ENCODE measurements at regions not wholly inside any gene's neighbourhood (a gene's known extent, or its start where the extent isn't known, plus 50 kb on each side); places are given as distances from the start of the nearest gene placed in this dataset.

GRCh38 chr22:22150457-22150856 is 94.1 kb upstream of the VPREB1 start:
- no peak for DNase-seq (ENCODE audit: low read depth in 2 of 3, low spot score in 2 of 3)

GRCh38 chr22:22148905-22149304 is 95.7 kb upstream of the VPREB1 start:
- DNase-seq (ENCODE audit: low read depth in 2 of 3, low spot score in 2 of 3), result no peak

GRCh38 chr22:22144858-22145257 is 99.7 kb upstream of the VPREB1 start:
- DNase-seq (ENCODE audit: low read depth in 2 of 3, low spot score in 2 of 3), result no peak

- DNase-seq (ENCODE audit: low read depth in 2 of 3, low spot score in 2 of 3), result no peak
These were observed 101.1 kb upstream of the VPREB1 start for GRCh38 chr22:22143448-22143847.

- no peak for DNase-seq (ENCODE audit: low read depth in 2 of 3, low spot score in 2 of 3)
These were observed 101.9 kb upstream of the VPREB1 start for GRCh38 chr22:22142661-22143060.

- no peak for DNase-seq (ENCODE audit: low read depth in 2 of 3, low spot score in 2 of 3)
These were observed 102.6 kb upstream of the VPREB1 start for GRCh38 chr22:22141771-22142591.

- DNase-seq (ENCODE audit: low read depth in 2 of 3, low spot score in 2 of 3), result no peak
These were observed 103.6 kb upstream of the VPREB1 start for GRCh38 chr22:22141031-22141430.

- no peak for DNase-seq (ENCODE audit: low read depth in 2 of 3, low spot score in 2 of 3)
These were observed 105.2 kb upstream of the VPREB1 start for GRCh38 chr22:22139364-22139763.

GRCh38 chr22:22138915-22139314 is 105.7 kb upstream of the VPREB1 start:
- DNase-seq (ENCODE audit: low read depth in 2 of 3, low spot score in 2 of 3), result no peak

- no peak for DNase-seq (ENCODE audit: low read depth in 2 of 3, low spot score in 2 of 3)
These were observed 106.7 kb upstream of the VPREB1 start for GRCh38 chr22:22137891-22138290.

- no peak for DNase-seq (ENCODE audit: low read depth in 2 of 3, low spot score in 2 of 3)
These were observed 110.7 kb upstream of the VPREB1 start for GRCh38 chr22:22133910-22134309.

- no peak for DNase-seq (ENCODE audit: low read depth in 2 of 3, low spot score in 2 of 3)
These were observed 113.5 kb upstream of the VPREB1 start for GRCh38 chr22:22130953-22131608.

- no peak for DNase-seq (ENCODE audit: low read depth in 2 of 3, low spot score in 2 of 3)
These were observed 115.2 kb upstream of the VPREB1 start for GRCh38 chr22:22129387-22129786.

GRCh38 chr22:22128440-22128839 is 116.1 kb upstream of the VPREB1 start:
- no peak for DNase-seq (ENCODE audit: low read depth in 2 of 3, low spot score in 2 of 3)

- DNase-seq (ENCODE audit: low read depth in 2 of 3, low spot score in 2 of 3), result no peak
These were observed 117.5 kb upstream of the VPREB1 start for GRCh38 chr22:22127100-22127499.

- no peak for DNase-seq (ENCODE audit: low read depth in 2 of 3, low spot score in 2 of 3)
These were observed 118.8 kb upstream of the VPREB1 start for GRCh38 chr22:22125579-22126468.

- DNase-seq (ENCODE audit: low read depth in 2 of 3, low spot score in 2 of 3), result no peak
These were observed 119.5 kb upstream of the VPREB1 start for GRCh38 chr22:22125028-22125578.

- no peak for DNase-seq (ENCODE audit: low read depth in 2 of 3, low spot score in 2 of 3)
These were observed 120.2 kb upstream of the VPREB1 start for GRCh38 chr22:22124374-22124773.

- no peak for DNase-seq (ENCODE audit: low read depth in 2 of 3, low spot score in 2 of 3)
These were observed 120.7 kb upstream of the VPREB1 start for GRCh38 chr22:22123960-22124278.

GRCh38 chr22:22123118-22123959 is 121.2 kb upstream of the VPREB1 start:
- DNase-seq (ENCODE audit: low read depth in 2 of 3, low spot score in 2 of 3), result no peak

Data from activated CD8-positive, alpha-beta memory T cell treated with anti-CD3 and anti-CD28 coated beads for 48 hours (primary cell).